ENCODE measurements at regions not wholly inside any gene's neighbourhood (a gene's known extent, or its start where the extent isn't known, plus 50 kb on each side); places are given as distances from the start of the nearest gene placed in this dataset.

DNA sequence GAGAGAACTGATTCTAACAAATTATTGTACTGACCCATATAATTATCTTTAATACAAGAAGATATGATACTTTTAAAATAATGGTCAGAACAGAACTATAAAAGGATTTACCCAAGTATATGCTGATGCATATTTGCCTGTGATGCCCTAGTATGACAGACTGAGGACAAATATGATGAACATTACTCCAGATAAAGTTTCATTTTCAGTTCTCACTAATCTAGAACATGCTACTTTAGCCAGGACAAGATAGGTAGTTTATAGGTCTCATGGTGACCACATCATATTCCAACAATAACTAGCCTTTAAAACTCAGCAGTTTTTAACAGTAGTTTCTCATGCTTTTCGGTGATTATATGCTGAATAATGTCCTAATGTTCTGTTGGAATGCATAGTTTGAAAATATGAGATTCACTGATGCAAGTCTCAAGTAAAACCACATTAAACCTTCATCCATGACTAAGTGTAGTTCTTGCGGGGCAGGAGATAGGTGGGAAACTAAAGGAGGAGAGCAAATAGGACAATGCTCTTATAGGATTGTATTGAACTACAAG lies 295.2 kb upstream of the AGA start:
- H3K36me3 ChIP-seq, result no peaks in the 10 kb centered on the region
- no peaks in the 10 kb centered on the region for H3K4me1 ChIP-seq
- no peak overlapping the region for H3K4me3 ChIP-seq
- H3K27me3 ChIP-seq, result no peaks in the 10 kb centered on the region
- no peak for ATAC-seq
- H3K27ac ChIP-seq, result no peak overlapping the region
- intact Hi-C loops (cut with DNase I), result no loop called here
- DNase-seq, result no peak
- WGBS, 2 donors, result 85% methylated on average over 2 of the region's 2 CpGs
- TF ChIP-seq, protein P1, sequence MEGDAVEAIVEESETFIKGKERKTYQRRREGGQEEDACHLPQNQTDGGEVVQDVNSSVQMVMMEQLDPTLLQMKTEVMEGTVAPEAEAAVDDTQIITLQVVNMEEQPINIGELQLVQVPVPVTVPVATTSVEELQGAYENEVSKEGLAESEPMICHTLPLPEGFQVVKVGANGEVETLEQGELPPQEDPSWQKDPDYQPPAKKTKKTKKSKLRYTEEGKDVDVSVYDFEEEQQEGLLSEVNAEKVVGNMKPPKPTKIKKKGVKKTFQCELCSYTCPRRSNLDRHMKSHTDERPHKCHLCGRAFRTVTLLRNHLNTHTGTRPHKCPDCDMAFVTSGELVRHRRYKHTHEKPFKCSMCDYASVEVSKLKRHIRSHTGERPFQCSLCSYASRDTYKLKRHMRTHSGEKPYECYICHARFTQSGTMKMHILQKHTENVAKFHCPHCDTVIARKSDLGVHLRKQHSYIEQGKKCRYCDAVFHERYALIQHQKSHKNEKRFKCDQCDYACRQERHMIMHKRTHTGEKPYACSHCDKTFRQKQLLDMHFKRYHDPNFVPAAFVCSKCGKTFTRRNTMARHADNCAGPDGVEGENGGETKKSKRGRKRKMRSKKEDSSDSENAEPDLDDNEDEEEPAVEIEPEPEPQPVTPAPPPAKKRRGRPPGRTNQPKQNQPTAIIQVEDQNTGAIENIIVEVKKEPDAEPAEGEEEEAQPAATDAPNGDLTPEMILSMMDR (IDR thresholded peaks at IDR 0.05), result no peak
- no peaks in the 10 kb centered on the region for H3K9me3 ChIP-seq

DNA sequence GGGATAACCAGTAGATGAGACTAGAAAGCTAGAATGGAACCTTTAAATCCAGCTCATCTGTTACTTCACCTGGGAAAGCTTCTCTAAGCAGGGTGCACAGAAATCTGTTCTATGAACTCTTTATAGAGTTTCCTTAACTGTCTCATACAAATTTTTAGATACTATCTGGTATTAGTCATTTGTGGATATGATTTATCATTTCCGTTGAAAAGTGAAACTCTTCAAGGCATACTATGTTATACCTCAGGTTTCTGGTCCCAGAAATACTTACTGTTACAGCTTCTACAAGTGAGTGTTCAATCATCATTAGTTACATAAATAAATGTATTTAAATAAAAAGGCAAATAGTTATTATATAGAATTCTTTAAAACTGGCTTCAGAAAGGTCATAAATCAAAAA lies 298.3 kb upstream of the AGA start:
- DNase-seq (no peak), ATAC-seq (no peak)
- TF ChIP-seq, protein P1 (IDR thresholded peaks at IDR 0.05), result no peak
- H3K27me3 ChIP-seq, result no peaks in the 10 kb centered on the region
- H3K9me3 ChIP-seq, result no peaks in the 10 kb centered on the region
- H3K4me3 ChIP-seq, result no peak overlapping the region
- H3K4me1 ChIP-seq, result no peaks in the 10 kb centered on the region
- 83 to 89% methylated on average over 1 of the region's 1 CpG for WGBS, 2 donors
- H3K36me3 ChIP-seq, result no peaks in the 10 kb centered on the region
- H3K27ac ChIP-seq, result no peak overlapping the region
- intact Hi-C loops (cut with DNase I), result no loop called here

DNA sequence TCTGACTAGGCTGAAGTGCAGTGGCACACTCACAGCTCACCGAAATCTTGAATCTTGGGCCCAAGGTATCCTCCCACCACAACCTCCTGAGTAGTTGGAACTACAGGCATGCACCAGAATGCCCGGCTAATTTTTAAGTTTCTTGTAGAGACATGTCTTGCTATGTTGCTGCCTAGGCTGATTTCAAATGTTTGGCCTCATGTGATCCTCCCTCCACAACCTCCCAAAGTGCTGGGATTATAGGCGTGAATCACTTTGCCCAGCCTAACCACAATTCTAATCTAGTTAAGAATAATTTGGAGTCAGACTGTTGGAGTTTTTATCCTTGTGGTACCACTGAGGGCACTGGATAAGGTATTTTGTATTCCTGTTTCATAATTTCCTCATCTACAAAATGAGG lies 317.5 kb upstream of the AGA start:
- H3K27me3 ChIP-seq, result no peaks in the 10 kb centered on the region
- no peak for ATAC-seq
- TF ChIP-seq, protein P1 (IDR thresholded peaks at IDR 0.05), result no peak
- H3K4me1 ChIP-seq, result no peaks in the 10 kb centered on the region
- WGBS, 2 donors, result 87 to 97% methylated on average over 3 of the region's 3 CpGs
- no peak for DNase-seq
- no peak overlapping the region for H3K27ac ChIP-seq
- H3K9me3 ChIP-seq, result peaks cover 0 to 4% (median 0%) of the 10 kb centered on the region in 11 donors
- H3K4me3 ChIP-seq, result no peak overlapping the region
- intact Hi-C loops (cut with DNase I), result no loop called here
- no peaks in the 10 kb centered on the region for H3K36me3 ChIP-seq

DNA sequence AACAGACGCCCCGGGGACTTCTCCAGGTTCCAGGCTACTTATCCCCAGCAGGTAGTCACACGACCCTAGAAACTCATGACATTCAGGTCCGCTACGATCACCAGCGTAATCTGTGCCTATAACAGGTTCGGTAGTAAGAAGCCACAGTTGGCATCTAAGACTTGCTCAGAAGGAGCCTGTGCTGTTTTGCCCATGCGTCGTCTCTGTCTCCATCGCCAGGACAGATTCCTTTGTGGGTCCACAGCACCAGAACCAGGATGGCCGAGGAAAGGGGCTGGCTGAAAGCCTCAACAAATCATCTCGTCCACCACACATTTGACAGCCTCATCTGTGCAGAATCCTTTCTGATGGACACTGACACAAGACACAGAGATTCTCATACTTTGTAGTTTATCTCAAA lies 319.5 kb upstream of the AGA start:
- ATAC-seq, result no peak
- no peak for DNase-seq
- intact Hi-C loops (cut with DNase I), result no loop called here
- Histone ChIP-seq H3K27ac (no peak overlapping the region), H3K9me3 (peaks cover 0 to 4% (median 0%) of the 10 kb centered on the region in 11 donors), H3K27me3 (no peaks in the 10 kb centered on the region), H3K36me3 (no peaks in the 10 kb centered on the region), H3K4me1 (no peaks in the 10 kb centered on the region), H3K4me3 (no peak overlapping the region)
- TF ChIP-seq, protein P1 (IDR thresholded peaks at IDR 0.05), result no peak
- 86 to 90% methylated on average over 12 of the region's 12 CpGs for WGBS, 2 donors
